A549 (cell line): ENCODE measurements at regions not wholly inside any gene's neighbourhood (a gene's known extent, or its start where the extent isn't known, plus 50 kb on each side); places are given as distances from the start of the nearest gene placed in this dataset.

Source experiments
- CHD4 ChIP-seq: fragments of 200-600 bp; sonication (generic); IDR thresholded peaks from 2 replicates; pipeline ENCODE4 v1.6.1; 2016; ENCODE audit warnings: antibody characterized with exemption, mild to moderate bottlenecking, borderline replicate concordance
- GATA3 ChIP-seq: IDR thresholded peaks from 2 replicates; pipeline ENCODE4 v1.6.1; 2012; ENCODE audit warnings: borderline replicate concordance
- JUN ChIP-seq, 2 experiments: fragments of >200 bp; sonication (Bioruptor Twin); formaldehyde crosslinking; IDR thresholded peaks; 2 replicates in 1 of 2; 3 replicates in 1 of 2; pipeline ENCODE4 v1.6.1; 2016 to 2017
- MAZ ChIP-seq: fragments of 150-350 bp; IDR thresholded peaks from 2 replicates; pipeline ENCODE4 v1.6.1; 2014; ENCODE audit warnings: antibody characterized with exemption, low read depth, low read length, borderline replicate concordance
- POLR2A ChIP-seq: IDR thresholded peaks from 2 replicates; pipeline ENCODE4 v1.6.1; 2012; ENCODE audit warnings: mild to moderate bottlenecking, low read length
- RFX5 ChIP-seq: fragments of 450-650 bp; IDR thresholded peaks from 2 replicates; pipeline ENCODE4 v1.7.1; 2014; ENCODE audit warnings: antibody characterized with exemption, mild to moderate bottlenecking, moderate library complexity
- TFCP2L1 ChIP-seq: fragments of 250-450 bp; sonication (Bioruptor Pico); IDR thresholded peaks from 2 replicates; pipeline ENCODE4 v1.5.0; 2021; ENCODE audit warnings: mild to moderate bottlenecking
- TF ChIP-seq, protein P1 (sequence below): fragments of 200-600 bp; sonication (generic); IDR thresholded peaks from 2 replicates; pipeline ENCODE4 v1.6.1; 2016; ENCODE audit warnings: antibody characterized with exemption, mild to moderate bottlenecking, moderate library complexity
- TF ChIP-seq, protein P2 (sequence below): fragments of >200 bp; sonication (Bioruptor Twin); formaldehyde crosslinking; IDR thresholded peaks from 3 replicates; pipeline ENCODE4 v1.6.1; 2016

GRCh38 chr4:43864616-43865146 is 583.9 kb downstream of the KCTD8 start:
- no peak for TF ChIP-seq MAZ
- no peak for TF ChIP-seq JUN (IDR thresholded peaks at IDR 0.05)
- TF ChIP-seq POLR2A = no peak
- no peak for TF ChIP-seq TFCP2L1
- TF ChIP-seq CHD4 = no peak
- no peak for TF ChIP-seq RFX5
- TF ChIP-seq, protein P1, sequence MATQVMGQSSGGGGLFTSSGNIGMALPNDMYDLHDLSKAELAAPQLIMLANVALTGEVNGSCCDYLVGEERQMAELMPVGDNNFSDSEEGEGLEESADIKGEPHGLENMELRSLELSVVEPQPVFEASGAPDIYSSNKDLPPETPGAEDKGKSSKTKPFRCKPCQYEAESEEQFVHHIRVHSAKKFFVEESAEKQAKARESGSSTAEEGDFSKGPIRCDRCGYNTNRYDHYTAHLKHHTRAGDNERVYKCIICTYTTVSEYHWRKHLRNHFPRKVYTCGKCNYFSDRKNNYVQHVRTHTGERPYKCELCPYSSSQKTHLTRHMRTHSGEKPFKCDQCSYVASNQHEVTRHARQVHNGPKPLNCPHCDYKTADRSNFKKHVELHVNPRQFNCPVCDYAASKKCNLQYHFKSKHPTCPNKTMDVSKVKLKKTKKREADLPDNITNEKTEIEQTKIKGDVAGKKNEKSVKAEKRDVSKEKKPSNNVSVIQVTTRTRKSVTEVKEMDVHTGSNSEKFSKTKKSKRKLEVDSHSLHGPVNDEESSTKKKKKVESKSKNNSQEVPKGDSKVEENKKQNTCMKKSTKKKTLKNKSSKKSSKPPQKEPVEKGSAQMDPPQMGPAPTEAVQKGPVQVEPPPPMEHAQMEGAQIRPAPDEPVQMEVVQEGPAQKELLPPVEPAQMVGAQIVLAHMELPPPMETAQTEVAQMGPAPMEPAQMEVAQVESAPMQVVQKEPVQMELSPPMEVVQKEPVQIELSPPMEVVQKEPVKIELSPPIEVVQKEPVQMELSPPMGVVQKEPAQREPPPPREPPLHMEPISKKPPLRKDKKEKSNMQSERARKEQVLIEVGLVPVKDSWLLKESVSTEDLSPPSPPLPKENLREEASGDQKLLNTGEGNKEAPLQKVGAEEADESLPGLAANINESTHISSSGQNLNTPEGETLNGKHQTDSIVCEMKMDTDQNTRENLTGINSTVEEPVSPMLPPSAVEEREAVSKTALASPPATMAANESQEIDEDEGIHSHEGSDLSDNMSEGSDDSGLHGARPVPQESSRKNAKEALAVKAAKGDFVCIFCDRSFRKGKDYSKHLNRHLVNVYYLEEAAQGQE = no peak
- TF ChIP-seq, protein P2, sequence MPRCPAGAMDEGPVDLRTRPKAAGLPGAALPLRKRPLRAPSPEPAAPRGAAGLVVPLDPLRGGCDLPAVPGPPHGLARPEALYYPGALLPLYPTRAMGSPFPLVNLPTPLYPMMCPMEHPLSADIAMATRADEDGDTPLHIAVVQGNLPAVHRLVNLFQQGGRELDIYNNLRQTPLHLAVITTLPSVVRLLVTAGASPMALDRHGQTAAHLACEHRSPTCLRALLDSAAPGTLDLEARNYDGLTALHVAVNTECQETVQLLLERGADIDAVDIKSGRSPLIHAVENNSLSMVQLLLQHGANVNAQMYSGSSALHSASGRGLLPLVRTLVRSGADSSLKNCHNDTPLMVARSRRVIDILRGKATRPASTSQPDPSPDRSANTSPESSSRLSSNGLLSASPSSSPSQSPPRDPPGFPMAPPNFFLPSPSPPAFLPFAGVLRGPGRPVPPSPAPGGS = no peak
- TF ChIP-seq GATA3 = no peak
